HG02798 (cell line): ENCODE measurements at regions not wholly inside any gene's neighbourhood (a gene's known extent, or its start where the extent isn't known, plus 50 kb on each side); places are given as distances from the start of the nearest gene placed in this dataset.

Experiments used
- ATAC-seq: cut with Tn5 transposase; IDR thresholded peaks from one replicate; pipeline ENCODE4 v1.9.1; 2021; ENCODE audit warnings: mild to moderate bottlenecking; ENCODE audit not compliant: unreplicated experiment, poor library complexity

DNA sequence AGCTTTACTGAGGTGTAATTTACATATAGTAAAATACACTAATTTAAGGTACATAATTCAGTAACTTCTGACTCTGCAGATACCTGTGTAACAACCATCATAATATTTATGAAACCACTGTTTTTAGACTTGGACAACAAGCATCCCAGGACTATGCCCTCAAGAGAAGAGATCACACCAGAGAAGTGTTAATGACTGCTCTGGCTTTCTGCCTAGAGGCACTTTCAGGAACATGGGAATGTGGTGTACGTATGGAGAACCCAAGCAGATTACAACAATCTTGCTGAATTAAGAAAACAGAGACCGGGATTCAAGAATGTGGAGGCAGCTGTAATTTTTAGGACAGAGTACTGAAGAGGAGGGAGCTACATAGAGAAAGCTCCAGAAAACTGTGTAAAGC is 475.2 kb downstream of the LPIN1 start:
- no peak for ATAC-seq

DNA sequence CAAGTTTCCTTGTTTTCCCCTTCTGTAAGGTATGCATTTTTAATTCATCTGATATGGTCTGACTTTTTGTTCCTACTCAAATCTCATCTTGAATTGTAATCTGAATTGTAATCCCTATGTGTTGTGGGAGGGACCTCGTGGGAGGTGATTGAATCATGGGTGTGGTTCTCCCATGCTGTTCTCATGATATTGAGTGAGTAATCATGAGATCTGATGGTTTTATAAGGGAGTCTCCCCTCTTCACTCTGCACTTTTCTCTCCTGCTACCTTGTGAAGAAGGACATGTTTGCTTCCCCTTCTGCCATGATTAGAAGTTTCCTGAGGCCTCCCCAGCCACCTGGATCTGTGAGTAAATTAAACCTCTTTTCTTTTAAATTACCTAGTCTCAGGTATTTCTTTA is 476.1 kb downstream of the LPIN1 start:
- no peak for ATAC-seq

DNA sequence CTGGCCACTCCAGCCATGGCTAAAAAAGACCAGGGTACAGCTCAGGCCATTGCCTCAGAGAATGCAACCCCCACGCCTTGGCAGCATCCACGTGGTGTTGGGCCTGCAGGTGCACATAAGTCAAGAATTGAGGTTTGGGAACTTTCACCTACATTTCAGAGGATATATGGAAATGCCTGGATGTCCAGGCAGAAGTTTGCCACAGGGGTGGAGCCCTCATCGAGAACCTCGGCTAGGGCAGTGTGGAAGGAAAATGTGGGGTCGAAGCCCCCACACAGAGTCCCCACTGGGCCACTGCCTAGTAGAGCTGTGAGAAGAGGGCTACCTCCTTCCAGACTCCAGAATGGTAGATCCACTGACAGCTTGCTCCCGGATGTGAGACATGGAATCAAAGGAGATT is 477.3 kb downstream of the LPIN1 start:
- no peak for ATAC-seq

DNA sequence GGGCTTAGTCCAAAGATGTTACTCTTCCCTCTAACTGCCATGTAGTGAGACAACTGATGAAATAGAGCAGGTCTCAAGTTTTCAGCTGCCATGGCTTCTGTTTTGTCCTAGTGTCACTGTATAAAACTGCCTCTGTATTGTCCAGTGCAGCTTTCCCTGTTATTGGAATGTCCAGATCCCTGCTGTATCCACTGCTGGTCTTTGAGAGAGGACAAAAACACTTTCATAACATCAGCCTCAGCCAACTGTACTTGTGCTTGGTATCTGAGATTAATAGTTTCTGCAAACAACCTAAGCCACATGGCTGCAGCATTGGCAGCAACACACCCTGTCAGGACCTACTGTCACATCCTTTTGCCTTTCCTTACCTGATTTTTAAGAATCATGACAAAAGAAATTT is 480.2 kb downstream of the LPIN1 start:
- ATAC-seq: no peak

DNA sequence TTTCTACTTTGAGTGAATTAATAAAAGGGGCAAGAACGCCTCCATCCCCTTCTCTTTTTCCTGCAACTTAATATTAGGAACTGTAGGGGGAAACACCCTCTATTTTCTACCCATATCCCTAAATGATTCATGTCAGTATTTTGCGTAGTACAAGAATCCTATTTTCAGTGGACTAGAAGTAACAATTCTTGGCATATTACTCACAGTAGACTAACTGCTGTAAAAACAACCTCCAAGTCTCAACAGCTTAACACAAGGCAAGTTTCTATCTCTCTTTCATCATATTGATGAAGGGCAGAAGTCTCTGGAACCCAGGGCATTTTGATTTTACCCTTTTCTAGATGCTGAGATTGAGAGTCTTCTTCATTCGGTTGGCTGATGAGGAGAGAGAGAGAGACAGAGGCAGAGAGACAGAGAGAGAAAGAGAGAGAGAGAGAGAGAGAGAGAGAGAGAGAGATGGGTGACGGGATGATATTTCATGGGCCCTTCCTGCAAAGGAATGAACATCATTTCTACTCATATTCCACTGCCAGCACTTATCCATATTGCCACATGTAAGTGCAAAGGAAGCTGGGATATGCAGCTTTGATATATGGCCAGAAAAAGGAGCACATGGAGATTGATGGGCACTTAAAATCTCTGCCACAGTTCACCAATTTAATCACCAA is 481.6 kb downstream of the LPIN1 start:
- ATAC-seq: no peak

DNA sequence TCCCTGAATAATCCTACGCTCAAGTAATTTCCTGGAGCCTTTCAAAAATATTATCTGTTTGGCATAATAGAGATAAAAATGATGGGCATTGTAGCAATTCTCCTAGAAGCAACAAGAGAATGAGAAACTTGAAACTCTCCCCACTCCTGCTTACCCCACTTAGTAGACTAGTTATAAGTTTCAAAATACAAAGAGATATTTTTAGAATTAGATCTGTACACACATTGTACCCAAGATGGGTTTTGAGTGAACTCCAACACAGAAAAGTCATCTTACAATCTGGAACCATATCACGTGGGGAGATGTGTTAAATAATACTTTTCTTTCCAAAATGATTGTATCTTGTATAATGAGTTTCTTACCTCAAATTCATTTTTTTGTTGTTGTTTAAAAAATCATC is 484.9 kb downstream of the LPIN1 start:
- no peak for ATAC-seq

DNA sequence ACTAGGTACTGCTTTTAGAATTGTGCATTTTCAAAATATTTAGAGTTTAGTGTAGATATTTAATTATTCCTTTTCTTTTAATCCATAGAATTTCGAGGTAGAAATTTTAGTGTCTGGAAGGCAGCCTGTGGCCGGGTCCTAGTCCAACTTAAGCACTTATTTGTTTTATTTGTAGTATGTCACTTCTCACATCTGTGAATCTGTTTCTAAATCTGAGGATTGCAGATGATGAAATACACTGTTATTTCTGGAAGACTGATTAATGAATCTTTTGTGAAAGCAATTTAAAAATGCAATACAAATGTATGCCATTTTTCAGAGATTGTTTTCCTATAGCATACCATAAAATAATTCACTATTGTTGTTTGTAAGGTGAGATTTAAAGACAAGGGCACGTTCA is 483.9 kb upstream of the TRIB2 start:
- ATAC-seq: no peak

DNA sequence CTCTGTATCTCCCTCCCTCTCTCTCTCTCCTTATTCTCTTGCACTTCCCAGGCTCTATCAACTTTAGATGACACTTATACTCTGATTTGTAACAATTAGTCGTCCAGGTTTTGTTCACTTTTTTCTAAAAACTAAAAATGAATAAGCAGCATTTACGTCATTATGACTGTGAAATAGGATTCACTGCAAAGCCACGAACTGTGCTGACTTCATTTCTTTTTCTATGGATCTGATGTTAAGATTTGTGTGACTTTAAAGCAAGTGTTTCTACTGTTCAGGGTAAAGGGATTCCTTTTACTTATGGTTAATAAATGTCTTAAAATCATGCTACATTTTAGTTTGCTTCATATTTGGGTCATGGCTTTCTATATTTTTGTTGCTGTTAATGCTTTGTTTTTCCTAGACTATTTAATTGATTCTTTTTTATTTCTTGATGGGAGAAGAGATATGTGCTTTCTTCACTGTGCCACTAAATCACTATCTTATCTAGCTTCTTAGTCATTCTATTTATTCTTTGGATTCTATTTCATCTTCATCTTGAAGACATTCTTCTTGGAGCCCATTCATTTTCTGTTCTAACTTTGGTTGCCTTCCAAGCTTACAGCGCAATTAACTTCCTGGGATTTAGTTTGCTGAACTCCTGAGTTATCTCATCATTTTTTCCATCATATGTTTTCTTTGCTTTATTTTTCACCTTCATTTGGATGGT is 480.4 kb upstream of the TRIB2 start:
- no peak for ATAC-seq

DNA sequence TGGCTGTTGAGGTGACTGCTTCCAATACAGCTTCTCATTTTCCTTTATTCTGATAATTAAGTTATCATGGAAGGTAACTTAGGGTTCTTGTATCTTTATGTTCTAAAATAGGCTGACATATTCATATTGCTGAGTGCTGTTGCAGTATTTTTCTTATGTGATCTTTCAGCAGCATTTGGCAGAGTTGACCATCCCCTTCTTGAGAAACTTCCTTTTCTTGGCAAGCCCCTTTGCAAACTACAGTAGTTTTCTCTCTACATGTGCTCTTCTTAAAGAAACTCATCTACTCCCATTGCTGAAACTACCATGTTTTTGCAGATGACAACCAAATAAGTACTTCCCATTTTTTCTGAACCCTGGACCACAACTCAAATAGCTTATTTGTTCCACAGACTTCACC is 476.5 kb upstream of the TRIB2 start:
- no peak for ATAC-seq

DNA sequence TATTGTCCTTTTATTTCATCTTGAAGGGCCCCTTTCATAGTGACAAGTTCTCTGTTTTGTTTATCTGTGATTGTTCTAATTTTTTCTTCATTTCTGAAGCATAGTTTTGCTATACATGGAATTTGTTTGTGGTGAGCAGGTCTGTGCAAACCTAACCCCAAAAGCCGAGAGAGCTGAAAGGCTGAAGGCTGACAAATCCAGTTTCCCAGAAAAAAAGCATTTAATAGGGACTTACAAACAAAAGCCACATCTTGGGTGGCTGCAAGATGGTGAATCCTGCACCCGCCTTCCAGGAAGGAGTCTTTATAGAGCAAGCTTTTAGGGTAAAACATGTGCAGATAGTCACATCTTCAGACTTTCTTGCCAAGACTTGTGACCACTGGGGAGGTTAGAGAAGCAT is 473.4 kb upstream of the TRIB2 start:
- ATAC-seq: no peak

DNA sequence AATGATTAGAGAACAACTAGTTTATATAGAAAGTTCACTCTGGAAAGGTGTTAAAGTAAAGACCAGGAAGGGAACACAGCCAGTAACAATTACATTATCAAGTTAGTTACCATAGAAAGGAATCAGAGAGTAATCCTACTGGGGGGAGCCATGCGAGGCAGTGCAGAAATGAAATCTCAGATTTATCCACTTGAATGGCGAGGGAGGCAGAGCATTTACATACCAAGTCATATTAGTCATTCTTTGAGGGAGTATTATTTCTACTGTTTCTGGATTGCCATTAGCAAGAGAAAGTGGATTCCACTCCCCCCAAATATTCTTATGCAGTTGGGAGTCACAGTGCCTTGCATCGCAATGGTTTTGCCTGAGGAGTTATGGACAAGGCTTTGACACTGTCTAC is 472.7 kb upstream of the TRIB2 start:
- no peak for ATAC-seq

DNA sequence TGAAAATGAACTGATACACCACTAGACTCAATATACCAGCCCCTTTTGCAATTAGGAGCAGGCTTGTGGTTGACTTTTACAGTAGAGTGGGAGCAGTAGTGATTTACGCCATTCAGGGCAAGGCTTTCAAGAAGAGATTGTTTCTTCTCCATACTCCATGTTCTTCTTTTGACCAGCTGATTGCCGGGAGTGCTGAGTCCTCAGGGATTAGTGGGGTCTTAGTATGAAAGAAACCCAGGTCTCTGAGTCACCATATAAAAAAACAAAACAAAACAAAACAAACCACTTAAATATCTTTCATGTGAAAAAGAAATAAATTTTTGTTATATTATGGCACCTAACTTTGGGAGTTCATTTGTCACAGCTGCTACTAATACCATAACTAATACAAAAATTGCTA is 465.6 kb upstream of the TRIB2 start:
- no peak for ATAC-seq

DNA sequence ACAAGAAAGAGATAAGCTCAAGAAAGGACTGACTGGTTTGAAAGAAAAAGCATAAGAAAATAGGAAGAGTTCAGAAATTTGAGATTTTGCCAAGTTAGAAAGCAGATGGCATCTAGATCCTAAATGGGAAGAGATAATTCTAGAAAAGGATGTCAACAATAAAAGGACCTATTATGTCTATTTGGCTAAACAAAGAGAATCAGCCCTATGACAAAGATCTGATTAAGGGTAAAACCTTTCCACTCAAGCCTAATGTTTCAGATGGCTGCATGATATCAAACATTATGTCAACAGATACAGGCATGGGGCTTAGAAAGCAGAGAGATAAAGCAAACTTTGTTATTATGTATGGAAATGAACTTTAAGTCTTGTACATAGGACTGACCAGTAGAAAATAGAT is 465.0 kb upstream of the TRIB2 start:
- ATAC-seq: no peak

DNA sequence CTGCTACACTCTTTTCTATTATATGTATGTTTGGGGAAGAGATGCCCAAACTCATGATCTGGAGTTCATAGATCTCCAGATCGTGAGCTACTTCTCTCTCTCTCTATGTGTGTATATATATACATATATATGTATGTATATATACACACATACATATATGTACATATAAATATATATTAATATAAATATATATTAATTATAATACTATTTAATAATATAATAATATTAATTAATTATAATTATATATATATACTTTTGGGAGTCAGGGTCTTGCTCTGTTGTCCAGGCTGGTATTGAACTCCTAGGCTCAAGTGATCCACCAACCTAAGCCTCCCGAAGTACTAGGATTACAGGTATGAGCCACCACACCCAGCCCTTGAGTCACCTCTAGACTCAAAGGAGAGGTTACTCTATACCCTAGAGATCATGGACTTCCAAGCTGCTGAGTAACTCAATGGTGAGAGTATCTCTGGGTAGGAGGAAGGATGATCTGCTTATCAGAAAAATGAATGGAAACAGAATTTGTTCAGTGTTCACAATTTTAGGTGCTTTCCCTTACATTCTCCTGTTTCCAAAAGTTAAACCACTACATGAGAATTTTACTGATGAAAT is 463.5 kb upstream of the TRIB2 start:
- no peak for ATAC-seq

DNA sequence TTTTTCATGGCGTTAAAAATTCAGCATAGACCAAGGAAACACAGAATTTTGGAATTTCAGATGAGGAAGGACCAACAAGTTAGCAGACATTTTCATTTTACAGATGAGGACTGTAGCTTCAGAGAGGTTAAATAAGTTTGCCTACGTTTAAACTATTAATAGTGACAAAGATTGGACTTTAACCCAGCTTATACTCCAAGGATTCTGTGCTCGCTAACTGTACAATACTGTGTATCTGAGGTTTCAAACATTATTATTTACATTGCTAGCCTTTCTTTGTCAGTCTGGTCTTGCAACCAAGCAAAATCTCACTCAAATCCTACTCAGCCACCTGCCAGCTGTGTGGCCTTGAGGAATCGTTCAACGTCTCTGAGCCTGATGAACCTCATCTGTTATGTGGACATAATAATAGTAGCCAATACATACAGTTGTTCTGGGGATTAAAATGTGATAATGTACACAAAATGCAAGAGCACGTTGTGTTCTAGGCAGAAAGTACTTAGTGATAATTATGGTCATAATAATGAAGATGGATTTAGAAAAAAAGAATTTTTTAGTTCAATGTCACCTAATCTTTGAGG is 462.4 kb upstream of the TRIB2 start:
- no peak for ATAC-seq

DNA sequence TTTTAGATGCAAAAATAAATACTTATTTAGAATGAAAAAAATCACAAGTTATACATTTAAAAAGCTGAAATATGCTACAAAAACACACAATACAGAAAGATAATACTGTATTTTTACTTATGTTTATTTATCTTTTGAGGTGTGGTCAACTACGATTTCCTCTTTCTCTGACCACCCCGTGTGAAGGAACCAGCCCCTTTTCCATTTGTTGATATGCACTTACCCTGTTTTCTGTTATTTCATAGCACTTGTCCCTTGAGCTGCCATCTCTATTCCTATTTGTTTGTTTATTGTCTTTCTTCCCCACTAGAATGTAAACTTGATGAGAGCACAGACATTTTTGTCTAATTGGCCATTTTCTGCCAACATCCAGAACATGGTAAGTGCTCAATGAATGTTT is 460.5 kb upstream of the TRIB2 start:
- no peak for ATAC-seq

DNA sequence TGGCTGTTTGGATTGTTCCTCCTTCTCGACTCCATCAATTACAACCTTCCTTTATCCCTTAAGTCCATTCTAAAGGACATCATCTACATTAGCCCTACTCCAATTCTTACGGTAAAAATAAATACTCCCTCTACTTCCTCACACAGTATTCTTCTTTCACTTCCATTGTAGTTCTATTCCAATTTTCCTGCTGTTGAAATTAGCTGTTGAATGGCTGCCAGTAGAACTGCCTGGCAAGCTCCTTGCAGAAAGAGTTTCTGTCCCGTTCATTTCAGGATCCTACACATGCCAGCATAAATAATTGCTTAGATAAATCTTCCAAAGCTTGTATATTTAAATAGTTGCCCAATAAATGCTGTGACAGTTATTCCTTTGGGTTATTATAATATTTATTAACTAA is 459.3 kb upstream of the TRIB2 start:
- no peak for ATAC-seq

DNA sequence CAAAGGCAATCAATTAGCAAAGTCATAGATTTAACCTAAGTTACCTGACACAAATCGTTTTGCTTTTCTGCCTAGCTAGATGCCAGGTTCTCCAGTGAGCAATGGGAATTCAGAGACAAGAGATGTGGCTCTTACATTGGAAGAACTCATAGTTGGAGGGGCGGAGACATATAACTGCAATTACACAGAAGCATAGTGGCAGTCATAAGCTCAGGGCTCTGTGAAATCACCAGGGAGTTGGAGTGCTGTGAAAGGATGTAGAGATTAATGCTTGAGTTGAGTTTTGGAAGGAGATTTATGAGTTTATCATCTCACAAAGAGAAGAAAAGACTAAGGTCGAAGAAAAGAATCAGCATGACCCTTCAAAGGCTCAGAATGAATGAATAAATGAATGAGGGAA is 457.2 kb upstream of the TRIB2 start:
- no peak for ATAC-seq

DNA sequence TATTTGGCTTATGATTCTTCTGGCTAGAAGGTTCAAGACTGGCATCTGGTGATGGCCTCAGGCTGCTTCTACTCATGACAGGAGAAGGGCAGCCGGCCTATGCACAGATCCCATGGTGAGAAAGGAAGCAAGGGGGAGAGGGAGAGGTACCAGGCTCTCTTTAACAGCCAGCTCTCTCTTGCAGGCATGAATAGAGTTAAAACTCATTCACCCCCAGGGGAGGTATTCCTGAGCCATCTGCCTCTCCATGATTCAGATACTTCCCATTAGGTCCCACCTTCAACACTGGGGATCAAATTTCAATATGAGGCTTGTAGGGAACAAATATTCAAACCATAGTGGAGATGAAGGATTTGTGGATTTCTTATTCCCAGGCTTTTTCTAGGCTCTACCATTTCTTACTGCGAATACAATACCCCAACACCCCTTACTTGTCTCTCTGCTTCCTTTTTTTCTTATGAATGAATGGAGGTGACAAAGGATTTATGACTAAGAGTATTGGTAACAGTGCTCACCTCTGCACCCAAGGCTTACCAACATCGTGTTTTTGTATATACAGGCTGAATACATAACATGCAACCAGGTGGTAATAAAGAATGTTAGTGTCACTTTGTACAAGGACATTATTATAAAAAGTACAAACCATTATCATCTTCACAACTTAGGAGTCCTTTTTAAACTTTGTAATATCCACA is 454.6 kb upstream of the TRIB2 start:
- no peak for ATAC-seq

DNA sequence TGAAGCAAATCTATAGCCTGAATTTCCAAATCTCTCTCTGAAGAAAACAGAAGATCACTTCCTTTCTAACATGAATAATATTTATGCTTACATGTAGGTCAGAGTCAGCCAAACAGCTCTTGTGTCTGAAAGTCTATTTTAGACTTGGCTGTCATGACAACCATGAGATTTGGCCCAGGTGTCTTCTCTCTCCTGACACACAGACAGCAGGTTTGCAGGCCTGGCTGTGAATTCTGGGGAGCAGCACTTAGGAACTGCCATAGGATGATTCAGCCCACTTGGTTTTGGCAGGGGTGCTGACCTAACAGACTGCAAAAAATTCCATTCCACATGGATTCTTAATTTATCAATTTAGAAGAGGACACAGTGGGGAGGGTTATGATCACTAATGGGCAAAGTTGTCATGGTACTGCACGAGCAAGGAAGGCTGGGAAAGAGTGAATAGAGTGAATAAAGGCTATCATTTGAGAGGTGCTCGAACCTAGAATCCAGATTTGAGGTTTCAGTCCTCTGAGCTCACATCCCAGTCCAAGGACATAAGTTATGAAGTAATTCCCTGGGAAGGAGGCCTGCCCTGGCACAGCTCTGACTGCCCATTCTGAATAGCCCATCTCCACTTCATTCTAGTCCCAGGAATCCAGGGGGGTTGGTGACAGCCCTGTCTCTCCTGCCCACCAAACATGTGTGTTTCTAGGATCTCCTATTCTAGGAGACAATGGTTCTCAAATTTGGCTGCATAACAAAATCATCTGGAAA is 453.9 kb upstream of the TRIB2 start:
- no peak for ATAC-seq
